Medulla oblongata (tissue), 1 donor: ENCODE measurements at regions not wholly inside any gene's neighbourhood (a gene's known extent, or its start where the extent isn't known, plus 50 kb on each side); places are given as distances from the start of the nearest gene placed in this dataset.
A peak's percentile ranks its signal among the peaks of the same experiment; 100 is the strongest.
"Not testable (repeated sequence)": the region's sequence is repeated elsewhere in the genome, so short reads cannot be mapped to it uniquely, and the experiment has no call there.

ENCODE experiments used
- DNase-seq: peaks from one replicate; pipeline ENCODE4 v3.0.0-alpha.2; 2015; ENCODE audit errors: extremely low spot score

- no peak for DNase-seq
Measured at GRCh38 chr1:185404291-185404690, 87.2 kb upstream of the IVNS1ABP start.

- no peak for DNase-seq
Measured at GRCh38 chr1:185402930-185403329, 85.9 kb upstream of the IVNS1ABP start.

- DNase-seq = no peak
Measured at GRCh38 chr1:185401019-185401418, 84.0 kb upstream of the IVNS1ABP start.

GRCh38 chr1:185400052-185400451 is 83.0 kb upstream of the IVNS1ABP start:
- no peak for DNase-seq

GRCh38 chr1:185398599-185398998 is 81.6 kb upstream of the IVNS1ABP start:
- no peak for DNase-seq

- no peak for DNase-seq
Measured at GRCh38 chr1:185398022-185398421, 81.0 kb upstream of the IVNS1ABP start.

- DNase-seq = no peak
Measured at GRCh38 chr1:185397183-185397582, 80.1 kb upstream of the IVNS1ABP start.

GRCh38 chr1:185396126-185396525 is 79.1 kb upstream of the IVNS1ABP start:
- no peak for DNase-seq

- no peak for DNase-seq
Measured at GRCh38 chr1:185393815-185394214, 76.8 kb upstream of the IVNS1ABP start.

- DNase-seq = no peak
Measured at GRCh38 chr1:185393205-185393604, 76.2 kb upstream of the IVNS1ABP start.

- no peak for DNase-seq
Measured at GRCh38 chr1:185388815-185389214, 71.8 kb upstream of the IVNS1ABP start.

- no peak for DNase-seq
Measured at GRCh38 chr1:185388346-185388745, 71.3 kb upstream of the IVNS1ABP start.

- DNase-seq = no peak
Measured at GRCh38 chr1:185385991-185386390, 68.9 kb upstream of the IVNS1ABP start.

GRCh38 chr1:185383805-185384204 is 66.8 kb upstream of the IVNS1ABP start:
- DNase-seq = not testable (repeated sequence)

- no peak for DNase-seq
Measured at GRCh38 chr1:185377831-185378230, 60.8 kb upstream of the IVNS1ABP start.

- DNase-seq = peak; percentile 64
Measured at GRCh38 chr1:185376840-185377635, 60.0 kb upstream of the IVNS1ABP start.

- DNase-seq = no peak
Measured at GRCh38 chr1:185376288-185376687, 59.2 kb upstream of the IVNS1ABP start.

GRCh38 chr1:185375583-185375982 is 58.5 kb upstream of the IVNS1ABP start:
- peak; percentile 13 for DNase-seq

GRCh38 chr1:185373813-185374529 is 56.9 kb upstream of the IVNS1ABP start:
- DNase-seq = peak; percentile 44

- no peak for DNase-seq
Measured at GRCh38 chr1:185369786-185370185, 52.7 kb upstream of the IVNS1ABP start.

- DNase-seq = no peak
Measured at GRCh38 chr1:185368913-185369491, 52.0 kb upstream of the IVNS1ABP start.

- DNase-seq = no peak
Measured at GRCh38 chr1:185368313-185368855, 51.3 kb upstream of the IVNS1ABP start.
